Glomerular visceral epithelial cell (primary cell): ENCODE measurements at regions not wholly inside any gene's neighbourhood (a gene's known extent, or its start where the extent isn't known, plus 50 kb on each side); places are given as distances from the start of the nearest gene placed in this dataset.

Experiments
- DNase-seq: peaks from one replicate; pipeline ENCODE4 v3.0.0-alpha.2; 2016; ENCODE audit errors: extremely low spot score

- DNase-seq, result no peak
Measured at GRCh38 chr3:59580996-59581395, 531.2 kb upstream of the CFAP20DC start.

GRCh38 chr3:59580499-59580898 is 530.7 kb upstream of the CFAP20DC start:
- DNase-seq, result no peak

DNA sequence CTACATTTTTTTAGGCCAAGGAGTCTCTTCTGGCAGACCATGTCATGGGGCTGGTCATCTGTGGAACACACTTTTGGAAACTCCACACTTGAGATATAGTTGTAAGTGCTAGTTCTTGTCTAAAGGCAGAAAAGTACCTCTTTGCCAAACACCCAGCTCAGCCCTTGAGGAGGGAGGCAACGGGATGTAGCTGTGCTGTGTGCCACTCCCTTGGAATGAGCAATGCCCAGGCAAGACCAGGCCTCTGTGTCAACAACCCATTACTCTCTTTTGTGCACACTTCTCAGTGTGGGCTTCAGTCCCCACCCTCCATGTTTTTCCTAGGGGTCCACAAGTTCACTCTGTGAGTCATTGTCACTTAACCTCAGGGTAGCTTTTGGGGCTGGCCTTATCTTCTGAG is 528.3 kb upstream of the CFAP20DC start:
- DNase-seq, result no peak

DNA sequence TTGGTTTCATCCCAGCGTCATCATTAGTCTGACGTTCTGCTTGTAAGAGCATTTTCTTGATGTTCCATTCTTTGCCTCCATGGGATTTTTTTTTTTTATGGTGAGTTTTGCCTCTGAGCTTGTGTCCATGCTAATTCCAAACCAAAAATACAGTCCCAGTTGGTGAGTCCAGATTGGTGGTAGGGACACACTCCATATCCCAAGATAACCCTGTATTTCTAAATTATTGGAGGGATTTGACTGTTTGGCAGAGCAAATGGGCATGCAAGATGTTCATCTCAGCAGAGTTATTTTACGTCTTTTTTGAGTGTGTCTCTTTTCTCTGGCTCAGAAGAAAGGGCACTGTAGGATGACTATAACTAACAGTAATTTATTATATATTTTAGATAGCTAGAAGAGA is 526.8 kb upstream of the CFAP20DC start:
- no peak for DNase-seq

DNA sequence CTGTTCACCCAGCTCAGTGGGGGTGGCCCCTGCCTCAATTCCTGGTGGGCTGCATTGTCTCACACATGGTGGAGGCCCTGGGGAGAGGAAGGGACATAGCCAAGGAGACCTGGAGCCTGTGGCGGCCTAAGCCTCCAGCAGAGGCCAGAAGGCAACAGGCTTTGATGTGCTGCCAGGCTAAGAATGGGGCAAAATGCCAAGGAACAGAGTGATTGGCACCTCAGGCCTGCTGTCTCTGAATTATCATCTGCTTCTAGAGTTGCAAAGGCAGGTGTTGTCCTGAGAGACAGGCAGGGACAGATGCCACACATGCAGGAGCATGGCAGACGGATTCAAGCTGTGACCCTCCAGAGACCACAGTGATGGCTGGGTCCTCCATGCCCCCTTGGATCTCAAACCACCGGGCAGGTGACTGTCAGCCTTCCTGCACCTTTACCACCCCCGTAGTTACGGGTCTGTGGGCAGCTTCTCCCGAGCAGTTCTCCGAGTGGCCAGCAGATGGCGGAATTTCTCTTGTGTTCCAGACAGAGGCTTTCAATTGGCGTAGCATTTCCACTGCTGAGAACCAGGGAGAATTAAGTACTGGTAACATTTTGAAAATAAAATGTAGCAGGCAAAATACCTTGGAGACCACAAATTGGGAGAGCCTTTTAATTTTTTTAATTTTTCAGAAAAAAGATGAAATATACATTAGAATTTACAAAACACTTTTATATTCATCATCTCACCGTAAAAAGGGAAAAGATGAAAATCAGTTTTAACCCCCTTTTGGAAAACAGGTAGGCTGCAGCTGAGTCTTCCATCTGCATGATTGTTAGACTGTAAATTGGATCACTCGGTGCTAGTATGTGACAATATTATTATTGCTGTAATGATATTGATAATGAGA is 525.5 kb upstream of the CFAP20DC start:
- DNase-seq, result peak; percentile 72

GRCh38 chr3:59573911-59574310 is 524.1 kb upstream of the CFAP20DC start:
- no peak for DNase-seq

GRCh38 chr3:59572106-59572505 is 522.3 kb upstream of the CFAP20DC start:
- DNase-seq, result no peak

GRCh38 chr3:59570806-59571205 is 521.0 kb upstream of the CFAP20DC start:
- DNase-seq, result no peak

DNA sequence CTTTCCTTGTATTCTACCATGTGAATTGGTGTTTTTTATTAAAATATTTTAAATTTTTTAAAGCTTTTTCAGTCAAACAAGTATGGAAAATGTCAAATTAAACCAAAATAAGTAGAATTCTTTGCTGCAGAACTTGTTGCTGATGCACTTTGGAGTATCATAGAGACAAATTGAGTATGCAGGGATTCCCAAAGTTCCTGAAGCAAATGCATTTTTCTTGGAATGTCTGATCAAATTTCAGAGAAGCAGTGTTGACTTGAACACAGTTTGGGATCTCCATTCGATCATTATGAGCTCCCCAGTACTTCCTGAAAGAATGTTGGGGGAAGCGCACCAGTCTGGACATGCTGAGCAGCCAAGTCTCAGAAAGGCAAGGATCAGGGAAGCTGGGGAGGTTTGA is 517.8 kb upstream of the CFAP20DC start:
- no peak for DNase-seq

GRCh38 chr3:59566481-59566975 is 516.7 kb upstream of the CFAP20DC start:
- peak; percentile 54 for DNase-seq

DNA sequence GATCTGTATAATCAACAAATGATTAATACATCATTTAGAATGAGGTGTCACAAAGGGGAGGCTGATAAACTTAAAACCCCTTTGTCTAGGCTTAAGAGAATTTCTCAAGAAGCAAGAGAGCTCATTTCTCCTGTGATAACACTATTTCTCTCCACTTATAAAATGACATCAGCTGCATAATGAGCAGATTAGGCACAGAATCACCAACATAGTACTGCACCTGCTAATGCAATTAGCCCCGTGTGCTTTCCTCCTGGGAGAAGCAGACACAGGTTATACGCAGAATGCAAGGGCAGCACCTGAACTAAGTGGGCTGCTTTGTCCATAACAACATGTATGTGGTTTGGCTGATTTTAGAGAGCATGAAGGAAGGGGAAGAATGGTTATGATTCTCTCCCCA is 515.3 kb upstream of the CFAP20DC start:
- DNase-seq, result no peak

- peak; percentile 36 for DNase-seq
Measured at GRCh38 chr3:59563966-59564365, 514.1 kb upstream of the CFAP20DC start.

- peak; percentile 15 for DNase-seq
Measured at GRCh38 chr3:59563072-59563605, 513.3 kb upstream of the CFAP20DC start.

- peak; percentile 88 for DNase-seq
Measured at GRCh38 chr3:59559721-59560435, 510.1 kb upstream of the CFAP20DC start.

GRCh38 chr3:59558906-59559720 is 509.3 kb upstream of the CFAP20DC start:
- no peak for DNase-seq

- no peak for DNase-seq
Measured at GRCh38 chr3:59555593-59556315, 505.9 kb upstream of the CFAP20DC start.

- no peak for DNase-seq
Measured at GRCh38 chr3:59553076-59553475, 503.3 kb upstream of the CFAP20DC start.

- no peak for DNase-seq
Measured at GRCh38 chr3:59551834-59552233, 502.0 kb upstream of the CFAP20DC start.

- no peak for DNase-seq
Measured at GRCh38 chr3:59549962-59550361, 500.1 kb upstream of the CFAP20DC start.

- DNase-seq, result no peak
Measured at GRCh38 chr3:59547874-59548273, 498.0 kb upstream of the CFAP20DC start.

- DNase-seq, result no peak
Measured at GRCh38 chr3:59546522-59546921, 496.7 kb upstream of the CFAP20DC start.
